ENCODE measurements at regions not wholly inside any gene's neighbourhood (a gene's known extent, or its start where the extent isn't known, plus 50 kb on each side); places are given as distances from the start of the nearest gene placed in this dataset.

GRCh38 chr9:71626395-71626794 is 141.9 kb downstream of the CEMIP2 start:
- WGBS, 2 experiments (ENCODE audit: extremely low coverage in 1 of 2, insufficient coverage in 1 of 2, insufficient read length in 1 of 2, insufficient replicate concordance in 2 of 2, low coverage in 1 of 2, low lambda C conversion rate in 2 of 2, missing lambda C conversion rate in 1 of 2): 92% methylated on average over 1 of the region's 1 CpG; no CpG with 5 or more reads in 1 of the 2 experiments
- POLR2A ChIA-PET (ENCODE audit: partially characterized antibody): interaction anchor here (0.8 kb wide), 1 partner anchor 140 kb away, joined by 4 read pairs; no protein-coding TSS in a partner anchor
- no peak overlapping the region for H4K5ac ChIP-seq (ENCODE audit: insufficient read length, low read depth, low read length)
- no peak overlapping the region for H2BK15ac ChIP-seq (ENCODE audit: low read length)
- no peak overlapping the region for H2BK20ac ChIP-seq (ENCODE audit: low read length)
- no peaks in the 10 kb centered on the region for H3K79me2 ChIP-seq (ENCODE audit: control insufficient read depth in 1 of 2, insufficient read depth in 2 of 2, low read length in 2 of 2)
- no peaks in the 10 kb centered on the region for H3K79me1 ChIP-seq (ENCODE audit: low read depth, low read length)
- no peaks in the 10 kb centered on the region for H3K9me3 ChIP-seq (ENCODE audit: insufficient read depth in 2 of 2, low read depth in 1 of 2, low read length in 1 of 2)
- DNase-seq (ENCODE audit: low read depth in 1 of 2, low spot score in 2 of 2): no peak
- no peak for FAIRE-seq
- H2AFZ ChIP-seq (ENCODE audit: low read length): no peak overlapping the region
- H3K4me1 ChIP-seq (replicated peaks in 1 of 4; ENCODE audit: control insufficient read depth in 3 of 4, insufficient read depth in 4 of 4, low read length in 3 of 4): no peaks in the 10 kb centered on the region; a peak in 1 of 7 replicates
- H3K4me2 ChIP-seq (ENCODE audit: insufficient read depth in 1 of 2, low read depth in 2 of 2, low read length in 2 of 2): no peak overlapping the region
- H2AK5ac ChIP-seq (ENCODE audit: low read depth, low read length): no peak overlapping the region
- no peak overlapping the region for H4K91ac ChIP-seq (replicated peaks; ENCODE audit: insufficient read length, low read length)
- no peak overlapping the region for H3K4me3 ChIP-seq (ENCODE audit: extremely low read depth in 1 of 4, insufficient read depth in 2 of 4, low read depth in 3 of 4, low read length in 4 of 4)
- H2BK5ac ChIP-seq (ENCODE audit: low read depth, low read length): no peak overlapping the region
- H3K23me2 ChIP-seq (ENCODE audit: low read depth, low read length): no peaks in the 10 kb centered on the region
- H3K9ac ChIP-seq (replicated peaks in 1 of 4; ENCODE audit: extremely low read depth in 1 of 4, low read depth in 3 of 4, low read length in 3 of 4): no peak overlapping the region
- no peak overlapping the region for H3K56ac ChIP-seq (replicated peaks; ENCODE audit: insufficient read length, low read depth, low read length)
- H3K14ac ChIP-seq (ENCODE audit: insufficient read length): no peak overlapping the region
- no peak overlapping the region for H2BK120ac ChIP-seq (replicated peaks; ENCODE audit: low read depth, low read length)
- CTCF ChIA-PET (ENCODE audit: partially characterized antibody): interaction anchor here (0.9 to 1.2 kb wide), 3 partner anchors 13 to 273 kb away, joined by 3 to 4 read pairs (median 4); no protein-coding TSS in a partner anchor
- no peak overlapping the region for H4K8ac ChIP-seq (ENCODE audit: extremely low read depth, insufficient read depth, low read length)
- H3K27ac ChIP-seq (ENCODE audit: low read depth, low read length): no peak overlapping the region
- H3K36me3 ChIP-seq (ENCODE audit: control insufficient read depth in 2 of 4, insufficient read depth in 4 of 4, low read length in 3 of 4): no peaks in the 10 kb centered on the region
- no peak overlapping the region for H3K4ac ChIP-seq (replicated peaks; ENCODE audit: insufficient read length, low read depth, low read length)
- no peak overlapping the region for H2BK12ac ChIP-seq (ENCODE audit: low read depth, low read length)
- no peaks in the 10 kb centered on the region; a peak in 1 of 7 replicates for H3K27me3 ChIP-seq (replicated peaks in 1 of 4; ENCODE audit: control insufficient read depth in 3 of 4, extremely low read depth in 1 of 4, insufficient read depth in 3 of 4, low read length in 3 of 4)
- H4K20me1 ChIP-seq (replicated peaks in 1 of 2; ENCODE audit: control insufficient read depth in 1 of 2, insufficient read depth in 2 of 2, low read length in 2 of 2): no peaks in the 10 kb centered on the region
- no peak overlapping the region for H3K23ac ChIP-seq (ENCODE audit: insufficient read length)
- no peak overlapping the region for H3K18ac ChIP-seq (ENCODE audit: extremely low read depth, low read length)
- TF ChIP-seq CBX5 (IDR thresholded peaks at IDR 0.05; ENCODE audit: low read depth, low read length): no peak
- TF ChIP-seq JUND (IDR thresholded peaks at IDR 0.05; ENCODE audit: low read length): no peak
- TF ChIP-seq POU5F1 (IDR thresholded peaks at IDR 0.05; ENCODE audit: low read depth, low read length): no peak
- no peak for TF ChIP-seq BACH1 (IDR thresholded peaks at IDR 0.05; ENCODE audit: low read length)
- TF ChIP-seq GTF2F1 (IDR thresholded peaks at IDR 0.05; ENCODE audit: borderline replicate concordance, low read depth, low read length): no peak
- TF ChIP-seq JUN (IDR thresholded peaks at IDR 0.05; ENCODE audit: low read depth, low read length): no peak
- TF ChIP-seq ATF3 (IDR thresholded peaks at IDR 0.05; ENCODE audit: insufficient read depth, low read depth, low read length): no peak
- TF ChIP-seq RAD21 (IDR thresholded peaks at IDR 0.05 in 1 of 2, conservative IDR thresholded peaks at IDR 0.05 in 1 of 2; ENCODE audit: low read depth in 2 of 2, low read length in 2 of 2): no peak
- no peak for TF ChIP-seq ZNF274 (IDR thresholded peaks at IDR 0.05; ENCODE audit: borderline replicate concordance, extremely low read depth, low read length)
- TF ChIP-seq SAP30 (IDR thresholded peaks at IDR 0.05; ENCODE audit: insufficient read depth, insufficient replicate concordance, low read length): no peak
- TF ChIP-seq TEAD4 (IDR thresholded peaks at IDR 0.05; ENCODE audit: low read depth, low read length): no peak
- TF ChIP-seq EP300 (IDR thresholded peaks at IDR 0.05; ENCODE audit: borderline replicate concordance in 1 of 2, low read depth in 2 of 2, low read length in 2 of 2): no peak
- no peak for TF ChIP-seq HDAC2 (IDR thresholded peaks at IDR 0.05; ENCODE audit: borderline replicate concordance in 1 of 2, low read depth in 2 of 2, low read length in 2 of 2)
